NCI-H345 treated with DMSO at 0.1 percent for 48 hours (cell line): ENCODE measurements at regions not wholly inside any gene's neighbourhood (a gene's known extent, or its start where the extent isn't known, plus 50 kb on each side); places are given as distances from the start of the nearest gene placed in this dataset.

Source experiments
- DNase-seq: peaks from one replicate; lab custom pipeline; 2025; ENCODE audit not compliant: unreplicated experiment; lab: John Stamatoyannopoulos, UW

DNA sequence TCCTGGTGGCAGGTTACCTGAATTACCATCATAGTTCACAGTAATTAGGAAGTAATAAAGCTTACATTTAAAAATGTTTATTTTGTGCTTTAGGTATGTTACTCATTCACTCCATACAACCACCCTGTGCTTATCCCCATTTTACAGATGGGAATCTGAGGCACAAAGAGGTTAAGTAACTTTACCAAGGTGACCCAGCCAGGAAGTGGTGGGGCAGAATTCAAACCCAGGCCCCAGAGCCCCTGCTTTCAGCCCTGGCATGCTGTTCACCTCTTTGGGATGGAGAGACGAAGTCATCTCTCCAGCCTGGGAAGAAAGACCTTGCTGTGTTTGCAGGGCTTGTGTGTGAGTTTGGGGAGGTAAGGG, 285.6 kb upstream of the TPM1 start:
- no peak for DNase-seq

DNA sequence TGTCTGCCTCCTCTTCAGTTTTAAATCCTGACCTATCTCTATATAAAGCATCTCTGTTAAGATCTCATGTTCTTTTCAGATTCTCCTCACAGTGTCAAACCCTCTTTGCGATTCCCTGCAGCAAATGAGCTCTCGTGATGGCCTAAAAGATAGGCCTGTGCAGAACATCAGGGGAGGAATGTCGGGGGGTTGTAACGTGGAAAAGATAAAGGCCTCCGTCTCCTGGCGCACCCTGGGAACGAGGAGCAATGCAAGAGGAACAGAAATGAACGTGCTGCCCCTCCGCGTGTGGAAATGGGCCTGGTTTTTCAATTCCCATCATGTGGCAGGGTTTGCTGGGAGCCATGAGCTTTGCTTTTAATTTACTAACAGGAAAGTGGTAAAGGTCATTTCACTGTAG, 285.0 kb upstream of the TPM1 start:
- DNase-seq: no peak

DNA sequence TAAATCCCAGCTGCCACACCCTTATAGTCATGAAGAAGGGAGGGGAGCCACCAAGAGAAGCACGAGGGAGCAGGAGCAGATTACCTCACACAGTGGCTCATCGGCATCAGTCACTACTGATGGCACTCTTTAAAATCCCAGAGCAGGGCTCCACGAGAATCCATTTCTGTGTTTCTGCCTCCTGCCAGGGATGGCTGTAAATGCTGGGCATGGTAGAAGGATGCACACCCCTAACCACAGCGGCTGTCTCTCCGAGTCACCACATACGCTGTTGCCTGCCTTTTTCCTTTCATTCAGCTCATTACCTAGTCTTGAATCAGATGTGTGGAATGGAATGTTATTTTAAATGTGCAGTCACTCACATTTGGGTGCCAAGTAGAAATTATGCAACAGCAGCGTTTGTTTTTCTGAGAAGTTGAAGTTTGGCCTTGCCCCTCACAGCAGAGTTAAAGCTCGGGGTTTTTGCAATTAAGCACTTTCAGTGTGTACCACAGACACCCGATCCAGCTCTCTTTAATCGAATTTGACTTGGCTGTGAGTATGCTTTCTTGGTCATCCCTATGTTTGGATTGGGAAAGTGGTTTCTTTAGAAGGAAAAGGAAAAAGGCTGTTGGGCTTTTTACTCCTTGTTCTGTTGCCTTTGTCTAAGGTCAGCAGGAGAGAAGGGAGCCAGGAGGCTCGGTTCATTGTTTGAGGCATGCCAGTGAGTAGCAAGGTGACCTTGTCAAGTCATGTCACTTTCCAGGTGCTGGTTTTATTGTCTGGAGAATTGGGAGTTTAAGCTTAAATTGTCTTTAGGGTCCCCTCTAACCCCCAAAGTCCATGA, 284.2 kb upstream of the TPM1 start:
- DNase-seq: no peak

DNA sequence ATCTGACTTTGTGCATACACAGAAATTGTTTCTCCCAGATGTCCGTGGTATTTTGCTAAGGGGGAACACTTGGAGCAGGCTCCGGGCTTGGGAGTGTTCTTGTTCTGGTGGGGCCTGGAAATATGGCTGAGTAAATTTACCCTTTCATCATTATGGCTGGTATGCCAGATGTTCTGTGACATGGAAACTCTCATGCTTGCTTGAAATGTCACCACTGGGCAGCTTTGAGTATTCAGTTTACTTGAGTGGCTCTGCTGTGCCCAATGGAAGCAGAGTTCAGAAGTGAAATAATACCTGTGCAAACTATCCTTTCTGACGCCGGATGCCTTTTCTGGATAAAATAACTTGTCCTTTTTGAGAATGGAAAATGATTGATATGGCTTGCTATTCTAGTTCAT, 283.6 kb upstream of the TPM1 start:
- DNase-seq: no peak

DNA sequence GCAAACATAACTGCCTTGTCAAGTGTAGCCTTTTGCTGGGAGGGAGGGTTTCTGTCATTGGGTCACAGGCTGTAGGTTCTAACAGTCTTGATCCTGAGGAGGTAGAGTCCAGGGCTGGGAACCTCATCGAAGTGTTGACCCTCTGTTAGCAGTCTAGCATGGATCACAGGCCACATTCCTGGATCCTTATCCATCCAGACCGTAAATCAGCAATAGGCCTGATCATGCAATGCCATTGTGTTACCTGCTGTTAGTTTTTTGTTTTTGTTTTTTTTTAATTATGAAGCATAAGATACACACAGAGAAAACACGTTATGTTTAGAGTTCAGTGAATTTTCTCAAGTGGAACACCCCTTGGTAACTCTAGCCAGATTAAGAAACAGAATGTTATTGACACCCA, 282.0 kb upstream of the TPM1 start:
- no peak for DNase-seq

DNA sequence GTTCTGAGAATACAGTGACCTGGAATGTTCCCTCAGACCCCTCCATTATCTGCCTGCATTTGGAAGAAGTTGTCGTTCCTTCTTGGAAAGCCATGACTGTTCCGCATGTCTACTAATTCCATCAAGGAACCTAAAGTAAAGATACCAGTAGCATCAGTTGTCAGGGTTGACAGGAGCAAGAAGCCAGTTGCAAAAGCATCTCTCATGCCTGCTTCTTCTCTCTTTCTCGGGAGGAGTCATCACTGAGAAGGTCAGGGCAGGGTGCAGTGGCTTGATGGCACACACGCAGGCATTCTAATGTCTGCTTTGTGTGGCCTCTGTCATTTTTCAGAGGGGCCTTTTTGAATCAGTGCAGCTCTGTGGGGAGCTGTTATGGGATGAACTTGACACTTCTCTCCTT, 276.6 kb upstream of the TPM1 start:
- no peak for DNase-seq

DNA sequence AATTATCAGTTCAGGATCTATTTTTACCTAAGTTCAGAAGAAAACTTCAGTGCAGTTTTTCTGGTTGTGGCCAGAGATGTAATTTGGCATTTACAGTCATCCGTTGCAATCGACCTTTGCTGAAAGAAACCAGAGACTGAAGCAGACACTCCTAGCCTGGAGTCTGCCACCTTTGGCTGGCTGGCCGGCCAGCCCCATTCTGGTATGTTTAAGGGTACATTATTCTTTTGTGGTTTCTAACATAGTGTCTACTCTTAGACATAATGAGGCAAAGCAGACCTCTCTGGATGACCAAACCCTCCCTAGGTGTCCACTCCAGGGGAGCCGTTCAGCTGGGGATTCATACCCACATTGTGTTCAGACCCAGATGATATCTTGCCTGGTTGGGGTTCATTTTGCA, 275.9 kb upstream of the TPM1 start:
- no peak for DNase-seq

DNA sequence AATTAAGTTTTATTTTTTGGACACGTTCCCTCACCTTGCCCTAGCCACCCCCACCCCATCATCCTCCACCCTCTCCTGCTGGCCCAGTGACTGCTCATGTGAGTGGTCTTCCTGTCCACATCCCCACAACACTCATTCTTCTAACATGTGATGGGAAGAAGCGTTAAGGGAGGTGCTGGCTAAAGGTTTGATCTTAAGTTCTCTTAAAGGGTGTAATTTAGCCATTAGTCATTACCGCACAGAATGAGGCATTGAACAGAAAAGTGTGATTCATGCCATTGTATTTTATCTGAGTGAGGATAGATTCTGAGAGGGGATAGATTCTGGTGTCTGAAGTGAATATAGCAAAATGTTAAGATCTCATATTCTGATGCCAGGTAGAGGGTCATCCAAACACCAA, 272.9 kb upstream of the TPM1 start:
- no peak for DNase-seq

DNA sequence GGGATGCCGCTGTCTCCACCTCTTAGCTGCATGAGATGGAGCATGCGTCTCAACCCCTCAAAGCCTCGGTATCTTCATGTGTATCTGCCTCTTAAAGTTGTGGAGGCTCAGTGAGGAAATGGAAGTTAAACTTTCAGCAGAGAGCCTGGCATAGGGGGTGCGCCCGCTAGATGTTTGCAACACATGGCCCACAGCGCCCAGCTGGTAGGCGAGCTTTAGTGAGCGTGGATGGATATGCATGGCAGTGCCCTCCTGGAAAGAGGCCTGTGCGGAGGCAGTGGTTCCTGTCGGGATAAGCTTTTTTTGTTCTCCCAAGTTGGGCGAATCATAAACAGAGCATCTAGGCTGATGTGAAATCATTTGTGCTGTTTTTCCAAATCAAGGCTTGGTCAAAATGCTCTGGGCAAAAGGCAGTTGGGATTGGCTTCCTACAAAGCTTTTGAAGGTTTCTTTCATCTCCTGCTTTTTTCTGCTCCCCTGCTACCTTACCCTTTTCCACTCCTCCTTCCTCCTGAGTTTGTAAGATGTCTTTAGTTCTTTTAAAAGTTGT, 272.4 kb upstream of the TPM1 start:
- no peak for DNase-seq

DNA sequence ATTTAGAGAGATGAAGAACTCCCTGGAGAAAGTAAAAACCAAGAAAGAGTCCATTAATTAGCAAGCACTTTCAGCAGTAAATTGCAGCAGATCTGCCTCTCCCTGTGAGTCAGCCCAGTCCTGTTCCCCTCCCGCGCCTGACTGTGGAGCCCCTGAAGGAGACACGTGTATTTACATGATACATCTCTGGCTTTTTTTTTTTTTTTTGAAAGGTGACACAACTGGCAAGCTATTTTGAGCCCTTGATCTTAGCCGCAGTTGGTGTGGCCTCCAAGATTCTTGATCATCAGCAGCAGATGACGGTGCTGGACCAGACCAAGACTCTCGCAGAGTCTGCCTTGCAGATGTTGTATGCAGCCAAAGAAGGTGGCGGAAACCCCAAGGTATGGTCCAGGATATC, 271.8 kb upstream of the TPM1 start:
- DNase-seq: no peak

DNA sequence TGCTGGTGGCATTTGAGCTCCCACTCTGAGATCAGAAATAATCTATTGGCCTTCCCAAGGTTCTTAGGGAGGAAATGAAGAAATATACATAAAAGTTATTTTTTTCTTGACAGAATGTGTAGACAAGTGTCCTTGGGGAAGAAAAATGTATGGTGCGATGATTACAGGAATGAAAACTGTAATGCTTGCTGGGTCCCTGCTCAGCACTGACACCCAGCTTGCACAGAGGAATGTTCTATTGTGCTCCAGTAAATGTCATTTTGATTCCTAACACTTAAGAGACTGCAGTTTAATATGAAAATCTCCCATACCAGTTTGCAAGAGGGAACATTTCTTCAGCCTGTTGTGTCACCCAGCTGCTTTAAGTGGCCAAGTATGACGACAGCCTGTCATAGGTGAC, 271.3 kb upstream of the TPM1 start:
- no peak for DNase-seq

DNA sequence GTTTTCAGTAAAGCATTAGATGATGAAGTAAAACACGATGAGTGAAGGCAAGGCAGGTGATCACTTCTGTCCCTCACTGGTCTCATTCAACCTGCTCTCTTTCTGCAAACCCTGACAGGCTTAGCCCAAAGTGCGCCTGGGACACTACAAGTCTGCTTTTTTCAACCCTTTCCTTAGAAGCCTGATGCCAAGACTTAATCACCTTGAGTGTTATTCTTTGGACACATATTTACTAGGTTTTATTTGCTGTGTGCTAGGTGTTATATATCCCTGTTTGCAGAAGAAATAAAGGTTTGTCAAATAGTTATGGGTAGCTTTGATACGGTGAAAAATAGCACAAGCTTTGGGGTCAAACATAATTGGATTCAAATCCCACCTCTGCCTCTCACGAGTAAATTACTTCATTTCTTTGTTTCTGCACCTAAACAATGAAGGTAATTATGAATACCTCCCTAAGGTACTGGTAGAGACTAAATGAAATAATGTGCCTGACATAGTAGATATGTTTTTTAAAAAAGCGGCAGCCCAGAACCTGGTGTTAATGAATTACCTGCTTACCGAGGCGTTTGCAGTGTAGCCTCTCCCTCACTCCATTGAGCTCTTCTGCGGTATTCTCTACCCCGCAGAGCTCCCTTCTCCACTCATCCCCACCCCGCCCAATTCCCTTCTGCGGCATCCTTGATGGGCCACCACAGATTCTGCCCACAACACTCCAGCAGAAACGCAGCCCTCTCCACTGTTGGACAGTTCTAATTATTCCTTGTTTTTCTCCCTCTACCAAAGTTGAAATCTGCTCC, 269.0 kb upstream of the TPM1 start:
- DNase-seq: no peak

DNA sequence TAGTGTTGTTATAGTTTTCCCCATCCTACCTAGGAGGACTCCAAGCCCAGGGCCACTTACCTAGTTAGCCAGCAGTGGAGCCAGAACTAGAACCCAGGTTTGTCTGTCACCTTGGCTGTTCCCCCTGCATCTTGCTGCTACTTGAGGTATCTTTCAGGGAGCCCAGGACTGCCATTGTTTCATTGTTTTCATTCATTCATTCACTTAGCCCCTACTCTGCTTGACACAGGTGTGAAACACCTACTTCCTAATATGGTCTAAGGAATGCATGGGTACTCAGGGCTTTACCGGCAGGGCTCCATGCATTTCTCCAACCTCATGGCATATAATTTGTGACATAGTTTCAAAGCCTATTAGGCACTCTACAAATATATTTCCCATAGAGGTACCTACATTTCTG, 266.6 kb upstream of the TPM1 start:
- no peak for DNase-seq

DNA sequence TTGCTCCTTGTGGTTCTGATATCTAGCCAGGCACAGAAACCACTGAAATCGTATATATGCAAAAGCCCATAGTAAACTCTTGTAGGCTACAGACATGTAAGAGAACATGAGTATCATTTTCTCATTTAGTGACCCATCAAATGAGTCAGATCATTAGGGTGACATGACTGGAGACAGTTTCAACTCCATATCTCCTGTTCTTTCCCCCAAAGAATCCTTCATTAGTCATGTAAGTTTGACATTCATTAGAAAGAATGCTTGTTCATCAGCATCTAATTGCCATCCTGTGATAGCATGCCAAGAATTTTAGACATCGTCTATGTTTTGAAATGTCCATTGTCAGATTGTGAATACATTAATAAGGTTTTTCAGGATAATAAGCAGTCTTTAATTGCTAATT, 264.9 kb upstream of the TPM1 start:
- DNase-seq: no peak

DNA sequence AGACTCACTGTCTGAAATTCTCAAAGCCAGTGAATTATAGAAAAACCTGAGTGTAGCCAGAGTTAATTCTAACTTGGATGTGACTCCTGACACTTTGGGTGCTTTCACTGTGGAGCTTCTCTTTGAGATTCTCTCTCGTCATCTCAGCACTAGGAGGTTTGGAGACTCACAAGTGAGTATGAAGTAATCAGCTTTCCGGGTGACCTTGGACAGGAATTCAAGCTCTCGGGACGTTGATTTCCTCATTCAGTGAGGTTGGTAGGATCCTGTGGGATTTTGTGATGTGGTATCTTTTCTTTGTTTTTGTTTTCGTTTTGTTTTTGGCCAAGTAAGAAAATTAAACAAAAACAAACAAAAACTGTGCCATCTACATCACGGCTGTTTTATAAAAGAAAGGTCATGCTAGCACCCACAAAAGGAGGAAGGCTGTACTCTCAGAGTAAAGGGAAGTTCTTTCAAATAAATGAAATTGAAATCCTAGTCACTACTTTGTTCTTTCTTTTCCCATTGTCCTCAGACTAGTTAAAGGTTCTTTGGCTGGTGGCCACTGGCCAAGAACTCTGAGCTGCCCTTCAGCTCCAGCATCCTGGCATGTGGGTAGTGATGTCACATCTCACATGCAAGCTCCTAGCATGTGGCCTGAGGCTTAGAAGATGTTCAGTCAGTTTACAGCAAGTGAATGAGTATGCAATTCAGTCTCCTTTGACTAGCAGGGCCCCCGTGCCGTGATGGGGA, 263.3 kb upstream of the TPM1 start:
- no peak for DNase-seq

DNA sequence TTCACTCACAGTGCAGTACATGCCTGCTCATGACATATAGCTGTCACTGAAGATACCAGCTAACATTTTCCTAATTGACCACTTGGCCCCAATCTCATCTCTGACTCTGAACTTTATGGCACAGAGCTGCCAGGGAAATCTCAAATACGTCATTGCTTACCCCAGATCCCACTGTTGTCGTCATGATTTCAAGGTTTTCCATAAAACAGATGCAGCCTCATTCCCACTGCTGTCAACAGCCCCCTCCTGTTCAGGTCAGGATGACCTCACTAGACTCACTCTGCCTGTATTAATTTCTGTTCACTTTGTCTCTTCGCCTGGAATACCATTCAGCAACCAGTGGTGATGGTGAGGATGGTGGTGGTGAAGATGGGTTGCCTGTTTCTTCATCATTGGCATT, 262.6 kb upstream of the TPM1 start:
- DNase-seq: no peak

DNA sequence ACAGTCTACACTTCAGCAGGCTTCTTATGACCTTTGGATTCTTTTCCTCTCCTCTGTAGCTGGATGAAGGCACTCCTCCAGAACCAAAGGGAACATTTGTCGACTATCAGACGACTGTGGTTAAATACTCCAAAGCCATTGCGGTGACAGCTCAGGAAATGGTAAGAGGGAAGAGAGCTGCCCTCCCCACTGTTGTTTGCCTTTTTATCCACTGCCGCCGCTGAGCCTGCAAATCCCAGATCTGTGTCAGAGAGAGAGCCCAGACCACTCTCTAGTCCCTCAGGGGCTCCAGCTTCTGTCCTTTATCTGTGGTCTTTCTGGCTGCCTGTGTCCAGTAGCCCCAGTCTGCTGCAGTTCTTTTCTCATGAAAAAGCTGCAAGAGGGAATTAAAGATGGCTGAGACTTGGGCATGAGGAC, 261.5 kb upstream of the TPM1 start:
- no peak for DNase-seq

DNA sequence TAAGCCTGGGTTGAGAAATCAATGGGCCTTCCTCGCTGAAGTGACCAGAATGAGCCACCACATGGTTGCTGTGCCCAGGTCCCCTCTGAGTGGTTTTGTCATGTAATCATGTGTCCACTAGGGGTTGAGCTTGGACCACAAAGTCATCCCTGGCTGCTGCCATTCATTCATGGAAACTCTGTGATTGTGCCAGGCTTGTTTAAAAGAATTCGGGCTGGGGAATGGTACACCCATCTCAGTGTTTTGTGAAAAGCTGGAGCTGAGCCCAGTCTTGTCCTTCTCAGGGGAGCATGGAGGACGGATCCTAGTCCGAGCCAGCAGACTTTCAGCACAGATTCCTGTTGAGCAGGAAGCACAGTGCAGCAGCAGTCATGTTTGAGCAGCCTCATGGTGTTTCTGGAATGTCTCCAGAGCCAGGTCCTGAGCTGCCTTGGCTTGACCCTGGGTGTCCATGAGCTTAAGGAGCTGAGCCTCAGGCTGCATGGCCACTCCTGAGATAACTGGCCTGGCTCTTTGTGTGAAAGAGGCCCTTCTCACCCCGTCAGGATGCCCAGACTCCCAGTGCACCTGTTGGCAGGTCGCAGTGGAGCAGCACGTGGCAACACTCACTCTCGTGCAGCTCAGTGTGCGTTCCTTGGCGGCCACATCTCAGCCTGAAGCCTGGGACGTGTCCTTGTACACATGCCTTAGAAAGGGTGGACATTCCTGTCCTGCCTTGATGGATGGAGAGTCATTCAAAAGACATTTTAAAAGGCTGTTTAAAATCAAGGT, 260.3 kb upstream of the TPM1 start:
- peak; percentile 71 for DNase-seq

DNA sequence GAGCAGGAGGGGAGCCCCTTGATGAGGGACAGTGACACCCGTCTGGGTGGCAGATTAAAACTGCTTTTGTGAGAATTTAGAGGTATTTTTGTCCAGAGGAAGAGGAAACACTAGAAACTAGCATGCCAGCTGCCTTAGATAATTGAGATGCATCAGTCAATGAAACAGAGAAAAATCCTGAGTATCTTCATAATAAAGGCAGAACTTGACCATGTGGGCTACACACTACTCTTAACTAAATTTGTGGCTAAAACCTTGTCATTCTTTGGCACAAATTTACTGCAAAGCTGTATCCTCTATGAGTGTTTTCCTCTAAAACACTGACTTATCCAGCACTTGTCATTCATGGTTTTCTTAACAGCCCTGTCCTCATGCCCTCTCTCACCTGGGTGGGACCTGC, 259.7 kb upstream of the TPM1 start:
- DNase-seq: no peak

DNA sequence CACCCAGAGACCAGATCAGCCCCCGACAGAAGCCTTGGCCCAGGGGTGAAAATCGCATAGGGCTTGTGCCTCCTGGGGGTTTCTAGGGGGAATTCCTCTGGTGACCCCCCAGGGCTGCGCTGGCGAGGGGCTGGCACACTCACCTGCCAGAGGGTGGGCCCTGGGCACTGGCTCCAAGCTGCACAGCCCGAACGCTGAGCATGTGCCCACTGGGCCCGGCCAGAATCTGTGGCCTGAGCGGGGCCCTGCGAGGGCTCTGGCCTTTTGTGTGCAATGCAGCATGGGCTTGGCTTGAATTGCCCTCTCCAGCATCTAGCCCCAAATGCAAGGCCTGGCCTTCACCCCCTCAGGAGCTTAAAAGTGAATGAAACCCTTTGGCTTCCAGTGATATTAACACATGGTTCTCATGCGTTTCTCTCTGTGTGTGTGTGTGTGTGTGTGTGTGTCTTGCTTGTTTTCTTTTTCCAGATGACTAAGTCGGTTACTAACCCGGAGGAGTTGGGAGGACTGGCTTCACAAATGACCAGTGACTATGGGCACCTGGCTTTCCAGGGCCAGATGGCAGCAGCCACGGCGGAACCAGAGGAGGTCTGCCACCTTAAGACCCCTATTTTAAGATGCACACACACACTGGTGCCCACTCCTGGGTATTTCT, 259.1 kb upstream of the TPM1 start:
- no peak for DNase-seq
